Calu3 (cell line): ENCODE measurements at regions not wholly inside any gene's neighbourhood (a gene's known extent, or its start where the extent isn't known, plus 50 kb on each side); places are given as distances from the start of the nearest gene placed in this dataset.
A peak's percentile ranks its signal among the peaks of the same experiment; 100 is the strongest.
"Not testable (repeated sequence)": the region's sequence is repeated elsewhere in the genome, so short reads cannot be mapped to it uniquely, and the experiment has no call there.

Source experiments
- BruUV-seq: library from RNA; stranded (reverse); fragments of 400-500 nt; replicated peaks from 2 replicates; lab custom pipeline; 2021; lab: Mats Ljungman, UMichigan
- CTCF ChIA-PET: fragments of 300-600 bp; sonication (Branson Sonifier 250); formaldehyde crosslinking; loops from one replicate; lab custom pipeline; 2022; ENCODE audit warnings: antibody characterized with exemption; lab: Charles Lee
- DNase-seq: peaks from one replicate; pipeline ENCODE4 v3.0.0; 2022
- H3K27ac Mint-ChIP-seq: one replicate; pipeline ENCODE4 v1.8.0; 2022; ENCODE audit warnings: mixed read lengths; ENCODE audit not compliant: unreplicated experiment
- H3K27me3 Mint-ChIP-seq: one replicate; pipeline ENCODE4 v1.8.0; 2022; ENCODE audit warnings: mixed read lengths; ENCODE audit not compliant: unreplicated experiment
- H3K36me3 Mint-ChIP-seq: one replicate; pipeline ENCODE4 v1.8.0; 2022; ENCODE audit warnings: mild to moderate bottlenecking, moderate library complexity, mixed read lengths; ENCODE audit not compliant: insufficient read depth, unreplicated experiment
- H3K4me1 Mint-ChIP-seq: one replicate; pipeline ENCODE4 v1.8.0; 2022; ENCODE audit warnings: mild to moderate bottlenecking, low read depth, mixed read lengths; ENCODE audit not compliant: unreplicated experiment
- H3K4me3 Mint-ChIP-seq: one replicate; pipeline ENCODE4 v1.8.0; 2022; ENCODE audit warnings: mild to moderate bottlenecking, low read depth, moderate library complexity, mixed read lengths; ENCODE audit not compliant: unreplicated experiment
- H3K9me3 Mint-ChIP-seq: one replicate; pipeline ENCODE4 v1.8.0; 2022; ENCODE audit warnings: low read depth, mixed read lengths; ENCODE audit not compliant: unreplicated experiment
- intact Hi-C: fragments of 100-400 bp; cut with micrococcal nuclease; formaldehyde crosslinking; loops from one replicate; pipeline ENCODE4 v1.10.0; 2022; ENCODE audit not compliant: unreplicated experiment
- TF ChIP-seq, protein P1 (sequence below): fragments of 200-600 bp; IDR thresholded peaks from one replicate; pipeline ENCODE4 v1.8.0; 2022; ENCODE audit warnings: antibody characterized with exemption; ENCODE audit not compliant: unreplicated experiment

DNA sequence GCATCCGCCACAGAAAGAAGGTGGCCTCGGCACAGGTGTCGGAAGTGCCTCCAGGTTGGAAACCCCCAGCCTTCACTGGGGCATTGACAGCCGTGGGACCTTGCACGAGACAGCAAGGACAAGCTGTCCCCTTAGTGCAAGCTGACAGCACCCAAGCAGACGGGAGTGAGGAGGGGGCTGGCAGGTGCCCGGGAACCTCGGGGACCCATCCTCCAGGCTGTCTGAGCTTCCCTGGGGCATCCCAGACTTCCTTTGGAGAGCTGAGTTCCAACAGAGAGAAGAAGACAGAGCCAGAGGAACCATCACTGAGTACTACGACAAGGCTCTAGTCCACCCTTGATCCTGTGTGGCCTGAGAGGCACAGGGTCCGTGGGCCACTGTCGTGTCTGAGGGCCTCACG is 100.6 kb upstream of the RAB4A start:
- intact Hi-C loops: no loop called here
- no peak overlapping the region for H3K4me3 Mint-ChIP-seq
- no TSS peak for BruUV-seq
- TF ChIP-seq, protein P1, sequence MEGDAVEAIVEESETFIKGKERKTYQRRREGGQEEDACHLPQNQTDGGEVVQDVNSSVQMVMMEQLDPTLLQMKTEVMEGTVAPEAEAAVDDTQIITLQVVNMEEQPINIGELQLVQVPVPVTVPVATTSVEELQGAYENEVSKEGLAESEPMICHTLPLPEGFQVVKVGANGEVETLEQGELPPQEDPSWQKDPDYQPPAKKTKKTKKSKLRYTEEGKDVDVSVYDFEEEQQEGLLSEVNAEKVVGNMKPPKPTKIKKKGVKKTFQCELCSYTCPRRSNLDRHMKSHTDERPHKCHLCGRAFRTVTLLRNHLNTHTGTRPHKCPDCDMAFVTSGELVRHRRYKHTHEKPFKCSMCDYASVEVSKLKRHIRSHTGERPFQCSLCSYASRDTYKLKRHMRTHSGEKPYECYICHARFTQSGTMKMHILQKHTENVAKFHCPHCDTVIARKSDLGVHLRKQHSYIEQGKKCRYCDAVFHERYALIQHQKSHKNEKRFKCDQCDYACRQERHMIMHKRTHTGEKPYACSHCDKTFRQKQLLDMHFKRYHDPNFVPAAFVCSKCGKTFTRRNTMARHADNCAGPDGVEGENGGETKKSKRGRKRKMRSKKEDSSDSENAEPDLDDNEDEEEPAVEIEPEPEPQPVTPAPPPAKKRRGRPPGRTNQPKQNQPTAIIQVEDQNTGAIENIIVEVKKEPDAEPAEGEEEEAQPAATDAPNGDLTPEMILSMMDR: no peak
- peaks cover 20% of the 10 kb centered on the region for H3K4me1 Mint-ChIP-seq
- no peaks in the 10 kb centered on the region for H3K36me3 Mint-ChIP-seq
- no peak overlapping the region for H3K27ac Mint-ChIP-seq
- CTCF ChIA-PET: no interaction called here
- H3K9me3 Mint-ChIP-seq: peaks cover 2% of the 10 kb centered on the region
- H3K27me3 Mint-ChIP-seq: no peaks in the 10 kb centered on the region
- no peak for DNase-seq

DNA sequence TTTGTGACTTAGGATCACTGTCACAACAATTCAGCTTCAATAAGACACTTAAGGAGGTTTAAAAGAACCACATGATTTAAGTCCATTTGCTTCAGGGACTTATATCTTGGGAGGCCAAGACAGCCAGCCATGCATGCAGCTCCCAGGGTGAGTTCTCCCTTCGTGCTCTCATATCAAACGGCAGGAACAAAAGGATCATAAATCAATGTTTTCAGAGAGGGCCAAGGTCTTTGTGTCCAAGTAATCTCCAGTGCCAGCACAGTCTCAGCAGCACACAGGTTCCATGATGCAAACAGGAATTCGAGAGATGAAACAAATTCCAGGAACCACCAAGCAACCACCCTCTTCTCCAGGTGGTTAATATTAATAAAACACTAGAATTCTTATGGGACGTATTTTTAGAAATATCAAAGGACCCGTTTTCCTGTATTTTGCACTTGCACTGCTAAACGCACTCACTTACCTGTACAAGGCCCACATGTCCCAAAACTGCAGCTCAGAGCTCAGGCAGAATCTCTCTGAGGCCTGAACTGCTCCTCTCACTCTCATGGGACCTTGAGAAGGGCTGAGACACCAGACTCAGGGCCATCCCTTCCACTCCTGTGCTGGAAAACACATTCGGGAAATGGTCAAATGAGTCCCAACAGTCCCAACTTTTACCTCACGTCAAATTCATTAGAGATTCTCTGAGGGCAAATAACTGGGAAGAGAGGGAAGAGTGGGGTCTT is 100.0 kb upstream of the RAB4A start:
- BruUV-seq: no TSS peak
- H3K9me3 Mint-ChIP-seq: peaks cover 2% of the 10 kb centered on the region
- TF ChIP-seq, protein P1: no peak
- no peak for DNase-seq
- H3K27ac Mint-ChIP-seq: no peak overlapping the region
- H3K4me3 Mint-ChIP-seq: no peak overlapping the region
- intact Hi-C loops: no loop called here
- H3K27me3 Mint-ChIP-seq: no peaks in the 10 kb centered on the region
- H3K36me3 Mint-ChIP-seq: no peaks in the 10 kb centered on the region
- H3K4me1 Mint-ChIP-seq: peaks cover 14% of the 10 kb centered on the region
- CTCF ChIA-PET: no interaction called here

DNA sequence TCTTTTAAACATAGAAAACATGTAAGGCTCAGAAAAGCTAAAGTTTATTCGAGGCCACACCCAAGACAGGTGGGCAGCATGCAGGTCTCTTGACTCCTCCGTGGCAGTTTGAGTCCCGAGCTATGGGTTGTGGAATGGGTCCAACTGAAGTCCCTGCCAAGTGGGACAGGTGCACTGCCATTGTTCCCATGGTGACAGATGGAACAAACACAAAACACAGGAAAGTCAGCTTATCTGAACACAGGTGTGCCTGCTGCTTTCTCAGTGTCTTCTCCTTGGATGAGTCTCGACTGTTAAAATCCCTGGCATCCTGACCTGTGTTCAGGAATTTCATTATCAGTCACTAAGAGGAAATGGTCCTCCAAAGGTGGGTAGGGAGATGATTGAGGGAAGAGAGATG is 99.0 kb upstream of the RAB4A start:
- TF ChIP-seq, protein P1: no peak
- peaks cover under 1% of the 10 kb centered on the region for H3K9me3 Mint-ChIP-seq
- H3K27me3 Mint-ChIP-seq: no peaks in the 10 kb centered on the region
- DNase-seq: peak; percentile 63
- BruUV-seq: no TSS peak
- CTCF ChIA-PET: no interaction called here
- no peaks in the 10 kb centered on the region for H3K36me3 Mint-ChIP-seq
- peaks cover 9% of the 10 kb centered on the region for H3K4me1 Mint-ChIP-seq
- intact Hi-C loops: no loop called here
- H3K27ac Mint-ChIP-seq: no peak overlapping the region
- H3K4me3 Mint-ChIP-seq: no peak overlapping the region

DNA sequence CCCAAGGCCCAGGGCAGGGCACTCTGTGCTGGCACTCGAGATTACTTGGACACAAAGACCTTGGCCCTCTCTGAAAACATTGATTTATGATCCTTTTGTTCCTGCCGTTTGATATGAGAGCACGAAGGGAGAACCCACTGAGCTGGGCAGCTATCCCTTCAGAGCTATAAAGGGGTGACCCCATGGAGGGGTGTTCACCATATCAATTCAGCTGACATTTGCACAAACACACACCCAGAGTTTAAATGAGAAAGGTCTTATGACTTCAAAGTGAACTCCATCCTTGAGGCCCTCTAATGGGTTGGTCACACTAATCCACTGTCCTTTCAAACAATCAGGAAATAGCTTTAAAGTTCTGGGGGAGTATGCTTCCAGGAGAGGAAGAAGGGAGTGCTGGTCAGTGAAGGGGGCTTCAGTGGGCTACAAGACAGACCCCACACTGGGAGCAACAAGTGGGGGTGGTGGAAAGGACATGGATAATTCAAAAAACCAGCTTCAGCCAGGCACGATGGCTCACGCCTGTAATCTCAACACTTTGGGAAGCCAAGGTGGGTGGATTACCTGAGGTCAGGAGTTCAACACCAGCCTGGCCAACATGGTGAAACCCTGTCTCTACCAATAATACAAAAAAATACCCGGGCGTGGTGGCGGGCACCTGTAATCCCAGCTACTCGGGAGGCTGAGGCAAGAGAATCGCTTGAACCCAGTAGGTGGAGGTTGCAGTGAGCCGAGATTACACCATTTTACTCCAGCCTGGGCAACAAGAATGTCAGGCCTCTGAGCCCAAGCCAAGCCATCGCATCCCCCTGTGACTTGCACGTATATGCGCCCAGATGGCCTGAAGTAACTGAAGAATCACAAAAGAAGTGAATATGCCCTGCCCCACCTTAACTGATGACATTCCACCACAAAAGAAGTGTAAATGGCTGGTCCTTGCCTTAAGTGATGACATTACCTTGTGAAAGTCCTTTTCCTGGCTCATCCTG is 97.1 kb upstream of the RAB4A start:
- not testable (repeated sequence) for H3K4me1 Mint-ChIP-seq, H3K4me3 Mint-ChIP-seq, H3K9me3 Mint-ChIP-seq

DNA sequence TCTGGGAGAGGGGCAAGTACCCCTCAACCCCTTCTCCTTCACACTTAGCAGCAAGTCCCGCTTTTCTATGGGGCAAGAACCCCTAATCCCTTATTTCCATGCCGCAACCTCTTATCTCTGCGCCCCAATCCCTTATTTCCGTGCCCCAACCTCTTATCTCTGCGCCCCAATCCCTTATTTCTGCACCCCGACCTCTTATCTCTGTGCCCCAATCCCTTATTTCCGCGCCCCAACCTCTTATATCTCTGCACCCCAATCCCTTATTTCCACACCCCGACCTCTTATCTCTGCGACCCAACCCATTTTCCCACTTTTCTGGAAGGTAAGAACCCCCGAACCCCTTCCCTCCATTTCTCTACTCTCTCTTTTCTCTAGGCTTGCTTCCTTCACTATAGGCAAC is 95.6 kb upstream of the RAB4A start:
- DNase-seq, H3K27ac Mint-ChIP-seq, BruUV-seq, H3K36me3 Mint-ChIP-seq, H3K4me3 Mint-ChIP-seq, H3K9me3 Mint-ChIP-seq, H3K4me1 Mint-ChIP-seq, H3K27me3 Mint-ChIP-seq, CTCF ChIA-PET, intact Hi-C loops: not testable (repeated sequence)

More for the DNA sequence above, 97.1 kb upstream of the RAB4A start:
- intact Hi-C loops, CTCF ChIA-PET, H3K27ac Mint-ChIP-seq, H3K27me3 Mint-ChIP-seq, BruUV-seq, H3K36me3 Mint-ChIP-seq, DNase-seq: not testable (repeated sequence)

DNA sequence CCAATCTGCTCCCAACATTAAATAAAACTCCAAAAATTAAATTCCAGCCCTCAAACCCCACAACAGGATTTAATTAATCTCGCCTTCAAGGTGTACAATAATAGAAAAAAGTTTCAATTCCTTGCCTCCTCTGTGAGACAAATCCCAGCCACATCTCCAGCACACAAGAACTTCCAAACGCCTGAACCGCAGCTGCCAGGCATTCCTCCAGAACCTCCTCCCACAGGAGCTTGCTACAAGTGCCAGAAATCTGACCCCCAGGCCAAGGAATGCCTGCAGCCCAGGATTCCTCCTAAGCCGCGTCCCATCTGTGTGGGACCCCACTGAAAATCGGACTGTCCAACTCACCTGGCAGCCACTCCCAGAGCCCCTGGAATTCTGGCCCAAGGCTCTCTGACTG is 94.5 kb upstream of the RAB4A start:
- H3K36me3 Mint-ChIP-seq: not testable (repeated sequence)

More for the DNA sequence above, 94.5 kb upstream of the RAB4A start:
- intact Hi-C loops, H3K4me3 Mint-ChIP-seq, H3K9me3 Mint-ChIP-seq, CTCF ChIA-PET, H3K27ac Mint-ChIP-seq, H3K4me1 Mint-ChIP-seq, DNase-seq, H3K27me3 Mint-ChIP-seq, BruUV-seq: not testable (repeated sequence)
